Motor neuron (in vitro differentiated cells): ENCODE measurements at regions not wholly inside any gene's neighbourhood (a gene's known extent, or its start where the extent isn't known, plus 50 kb on each side); places are given as distances from the start of the nearest gene placed in this dataset.
"Not testable (repeated sequence)": the region's sequence is repeated elsewhere in the genome, so short reads cannot be mapped to it uniquely, and the experiment has no call there.

Experiments used
- ATAC-seq, 8 experiments: fragments of 200-7000 bp; cut with Tn5 transposase; replicated peaks in 6 of 8; 2 replicates each; pipeline ENCODE4 v1.8.0; 2021; ENCODE audit warnings: mild to moderate bottlenecking in 8 of 8, moderate library complexity in 8 of 8
- H3K27ac ChIP-seq, 2 donors: fragments of 250-450 bp; sonication (Bioruptor Pico); 2 replicates each; pipeline ENCODE4 v1.9.0; 2021; ENCODE audit warnings: antibody characterized with exemption in 2 of 2, mild to moderate bottlenecking in 2 of 2, moderate library complexity in 1 of 2
- H3K4me1 ChIP-seq, 2 donors: fragments of 250-450 bp; sonication (Bioruptor Pico); replicated peaks in 1 of 2; 2 replicates each; pipeline ENCODE4 v1.6.1; 2021; ENCODE audit warnings: antibody characterized with exemption in 2 of 2, mild to moderate bottlenecking in 2 of 2, moderate library complexity in 1 of 2
- H3K4me3 ChIP-seq, 5 donors: fragments of 250-450 bp; sonication (Bioruptor Pico); 2 replicates each; pipeline ENCODE4 v1.9.0; 2021; ENCODE audit warnings: antibody characterized with exemption in 5 of 5, mild to moderate bottlenecking in 5 of 5, moderate library complexity in 4 of 5
- WGBS, 10 experiments: fragments of 450-650 bp; shearing (Covaris generic); methylation state at CpG; one replicate each; pipeline ENCODE4 v1.0.0; 2022; 5-methylcytosine and 5-hydroxymethylcytosine counted together
- in situ Hi-C, 9 experiments: fragments of 400-800 bp; cut with MboI; loops; one replicate each; pipeline ENCODE4 v1.15.0; 2021; ENCODE audit warnings: low sequenced_read_pairs in 9 of 9, low pct_unique_long_range_greater_than_20kb in 2 of 9; ENCODE audit not compliant: unreplicated experiment in 9 of 9

DNA sequence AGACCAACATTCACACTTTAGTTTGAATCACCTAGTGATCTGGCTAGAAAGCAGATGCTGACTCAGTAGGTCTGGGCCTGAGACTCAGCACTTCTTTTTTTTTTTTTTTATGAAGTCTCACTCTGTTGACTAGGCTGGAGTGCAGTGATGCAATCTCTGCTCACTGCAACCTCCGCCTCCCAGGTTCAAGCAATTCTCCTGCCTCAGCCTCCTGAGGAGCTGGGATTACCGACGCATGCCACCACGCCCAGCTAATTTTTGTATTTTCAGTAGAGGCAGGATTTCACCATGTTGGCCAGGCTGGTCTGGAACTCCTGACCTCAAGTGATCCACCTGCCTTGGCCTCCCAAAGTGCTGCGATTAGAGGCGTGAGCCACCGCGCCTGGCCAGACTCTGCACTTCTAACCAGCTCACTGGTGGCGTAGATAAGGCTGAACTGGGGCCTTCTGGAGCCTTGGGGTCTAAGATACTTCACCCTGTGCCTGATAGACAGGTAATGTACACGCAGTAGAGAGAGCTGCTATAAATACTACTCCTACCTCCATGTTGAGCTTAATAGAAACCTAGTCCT, 78.3 kb upstream of the FHL2 start:
- H3K4me3 ChIP-seq, H3K4me1 ChIP-seq, H3K27ac ChIP-seq, ATAC-seq, in situ Hi-C loops: not testable (repeated sequence)
- 83 to 100% (median 94%) methylated on average over 1 to 10 of the region's 10 CpGs; no CpG with 5 or more reads in 2 of the 10 experiments for WGBS, 10 experiments

DNA sequence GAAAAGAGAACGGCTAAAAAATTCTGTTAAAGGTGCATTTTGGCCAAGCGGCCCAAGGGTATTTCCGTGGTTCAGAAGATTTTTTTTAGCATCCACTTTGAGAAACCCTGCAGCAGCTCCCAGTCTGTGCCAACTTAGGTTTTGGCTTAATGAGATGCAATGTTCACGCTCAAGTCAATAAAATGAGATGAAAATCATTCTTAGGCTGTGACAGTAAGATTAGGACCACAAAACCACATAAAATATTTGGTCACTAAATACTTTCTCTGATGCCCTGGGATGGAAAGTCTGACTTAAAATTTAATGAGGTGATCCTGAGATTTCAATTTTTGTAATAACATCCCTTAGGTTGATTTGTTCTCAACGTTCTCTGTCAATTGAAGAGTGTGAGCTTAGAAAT, 74.2 kb upstream of the FHL2 start:
- WGBS, 10 experiments = 62 to 100% (median 89%) methylated on average over 2 to 5 of the region's 5 CpGs; no CpG with 5 or more reads in 1 of the 10 experiments
- Histone ChIP-seq H3K4me3 (no peak overlapping the region), H3K27ac (no peak overlapping the region), H3K4me1 (no peaks in the 10 kb centered on the region)
- in situ Hi-C loops = no loop called here
- ATAC-seq = no peak

GRCh38 chr2:105470979-105471378, 72.1 kb upstream of the FHL2 start:
- WGBS, 10 experiments = 42 to 88% (median 75%) methylated on average over 1 to 5 of the region's 5 CpGs; no CpG with 5 or more reads in 2 of the 10 experiments
- in situ Hi-C loops = no loop called here
- no peak for ATAC-seq
- Histone ChIP-seq H3K4me1 (no peaks in the 10 kb centered on the region), H3K4me3 (no peak overlapping the region), H3K27ac (no peak overlapping the region)

GRCh38 chr2:105469781-105470180, 70.9 kb upstream of the FHL2 start:
- ATAC-seq = no peak

GRCh38 chr2:105468582-105469042, 69.8 kb upstream of the FHL2 start:
- in situ Hi-C loops = no loop called here
- H3K4me3 ChIP-seq = no peak overlapping the region
- H3K4me1 ChIP-seq = no peaks in the 10 kb centered on the region
- no peak overlapping the region for H3K27ac ChIP-seq
- ATAC-seq = peak in 1 of 8 experiments; percentile 25
- 30 to 100% (median 69%) methylated on average over 1 to 6 of the region's 8 CpGs for WGBS, 10 experiments

More at GRCh38 chr2:105469781-105470180, 70.9 kb upstream of the FHL2 start:
- in situ Hi-C loops = no loop called here
- no peak overlapping the region for H3K4me3 ChIP-seq
- 87 to 100% (median 98%) methylated on average over 1 to 7 of the region's 8 CpGs; no CpG with 5 or more reads in 4 of the 10 experiments for WGBS, 10 experiments
- H3K4me1 ChIP-seq = no peaks in the 10 kb centered on the region
- H3K27ac ChIP-seq = no peak overlapping the region

DNA sequence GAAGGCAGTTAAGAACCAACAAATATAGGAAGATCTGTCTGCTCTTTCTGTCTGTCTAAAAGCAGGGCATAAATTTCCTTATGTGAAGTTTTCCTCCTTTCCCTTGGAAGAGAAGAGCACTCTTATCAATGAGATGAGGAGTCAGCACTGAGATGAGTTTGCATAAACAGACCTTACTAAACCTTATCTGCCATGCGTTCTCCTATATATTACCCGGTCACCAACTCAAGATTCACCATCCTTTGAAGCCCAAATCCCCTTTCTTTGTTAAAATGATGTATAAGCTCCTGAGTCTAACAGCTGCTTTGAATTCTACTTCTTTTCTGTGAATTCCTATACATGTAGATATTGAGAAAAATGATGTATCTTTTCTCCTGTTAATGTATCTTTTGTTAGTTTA, 65.5 kb upstream of the FHL2 start:
- no peak for ATAC-seq
- Histone ChIP-seq H3K4me1 (no peaks in the 10 kb centered on the region), H3K4me3 (no peak overlapping the region), H3K27ac (no peak overlapping the region)
- WGBS, 10 experiments = 0 to 100% (median 89%) methylated on average over 1 to 2 of the region's 2 CpGs; no CpG with 5 or more reads in 1 of the 10 experiments
- in situ Hi-C loops = no loop called here

GRCh38 chr2:105460048-105460732, 61.3 kb upstream of the FHL2 start:
- in situ Hi-C loops = no loop called here
- no peak for ATAC-seq
- H3K27ac ChIP-seq = no peak overlapping the region

DNA sequence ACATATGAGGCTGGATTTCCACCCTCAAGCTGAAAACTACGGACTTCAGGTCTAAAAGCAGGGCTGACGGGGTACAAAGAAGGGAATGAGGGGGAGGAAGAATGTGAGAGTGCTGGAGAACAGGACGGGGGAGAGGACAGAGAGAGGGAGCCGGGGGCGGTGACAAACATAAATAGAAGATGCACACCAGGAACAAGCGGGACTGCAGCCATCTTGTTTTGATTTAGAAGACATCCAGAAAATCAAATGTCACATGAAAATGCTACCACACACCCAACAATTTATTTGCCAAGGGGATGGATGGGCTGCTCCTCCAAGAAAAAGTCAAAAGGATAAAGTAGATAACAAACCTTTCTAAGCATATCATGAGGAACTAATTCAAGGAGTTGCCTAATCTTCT, 59.2 kb upstream of the FHL2 start:
- in situ Hi-C loops = no loop called here
- ATAC-seq = no peak
- peaks cover 6 to 18% of the 10 kb centered on the region in 2 donors for H3K4me1 ChIP-seq
- H3K4me3 ChIP-seq = no peak overlapping the region
- whole genome bisulfite sequencing, 10 experiments = 24 to 100% (median 78%) methylated on average over 1 to 5 of the region's 6 CpGs; no CpG with 5 or more reads in 3 of the 10 experiments
- no peak overlapping the region for H3K27ac ChIP-seq

More at GRCh38 chr2:105460048-105460732, 61.3 kb upstream of the FHL2 start:
- no peak overlapping the region for H3K4me3 ChIP-seq
- H3K4me1 ChIP-seq = peaks cover 6 to 12% of the 10 kb centered on the region in 2 donors
- WGBS, 10 experiments = 35 to 96% (median 76%) methylated on average over 1 to 6 of the region's 6 CpGs

DNA sequence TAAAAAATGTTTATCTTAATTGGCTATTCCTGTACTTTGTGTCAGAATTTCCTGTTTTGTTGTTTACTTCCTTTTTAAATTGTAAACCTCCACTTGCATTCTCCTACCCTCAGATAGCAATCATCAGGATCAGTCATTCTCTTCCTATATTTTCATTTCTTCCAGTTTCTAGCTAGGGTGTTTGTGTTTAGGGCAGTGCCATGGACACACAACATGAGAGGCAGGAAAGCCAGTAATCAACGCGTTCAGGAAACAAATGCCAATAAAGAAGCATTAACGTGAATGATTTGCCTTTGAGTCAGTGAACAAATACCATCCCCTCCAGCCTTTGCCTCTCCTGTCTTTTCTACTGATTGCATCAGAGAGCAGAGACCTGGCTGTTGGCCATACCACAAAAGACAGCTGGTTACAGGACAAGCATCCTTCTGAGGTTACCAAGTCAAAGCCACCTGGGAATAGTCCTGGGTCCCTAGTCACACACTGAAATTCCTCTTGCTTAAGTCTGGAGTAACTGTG, 56.7 kb upstream of the FHL2 start:
- peaks cover 6 to 18% of the 10 kb centered on the region in 2 donors for H3K4me1 ChIP-seq
- in situ Hi-C loops = no loop called here
- H3K27ac ChIP-seq = peak overlapping the region in 1 of 2 donors; percentile 61
- 0 to 96% (median 20%) methylated on average over 1 to 3 of the region's 3 CpGs; no CpG with 5 or more reads in 1 of the 10 experiments for WGBS, 10 experiments
- H3K4me3 ChIP-seq = no peak overlapping the region
- peak; percentile 35 to 86 (median 78) for ATAC-seq

DNA sequence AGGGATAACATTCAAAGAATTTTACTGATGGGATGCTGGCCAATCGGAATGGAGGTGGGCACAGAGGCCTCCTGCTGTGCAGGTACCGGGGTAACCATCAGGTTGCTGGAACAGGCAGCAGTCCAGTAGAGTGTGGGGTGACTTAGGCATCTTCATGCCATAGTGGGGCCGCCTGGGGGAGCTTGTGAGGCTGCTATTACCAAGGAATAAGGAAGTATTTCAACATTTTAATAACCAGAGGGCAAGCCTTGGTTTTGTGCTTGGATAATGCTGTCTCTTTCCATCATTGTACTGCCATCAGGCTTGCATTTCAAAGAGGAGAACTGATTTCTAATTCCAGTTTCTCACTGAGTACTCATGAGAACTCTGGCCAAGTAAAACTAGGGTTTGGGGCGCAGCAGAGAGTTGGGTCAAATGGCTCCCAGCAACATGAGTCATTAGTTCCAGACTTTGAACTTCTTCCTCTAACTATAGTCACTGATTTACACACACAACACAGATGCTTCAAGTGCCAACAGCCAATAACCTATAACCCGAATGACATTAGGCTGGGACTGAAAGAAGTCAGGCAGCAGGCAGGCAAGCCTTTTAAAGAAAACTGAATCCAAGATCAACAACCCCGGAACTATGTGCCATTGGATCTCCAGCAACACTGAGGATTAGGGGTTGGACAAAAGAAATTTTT, 56.1 kb upstream of the FHL2 start:
- peak in 3 of 8 experiments; percentile 77 to 80 (median 79) for ATAC-seq
- peaks cover 6 to 18% of the 10 kb centered on the region in 2 donors for H3K4me1 ChIP-seq
- WGBS, 10 experiments = 20 to 79% (median 54%) methylated on average over 2 to 6 of the region's 6 CpGs; no CpG with 5 or more reads in 2 of the 10 experiments
- no peak overlapping the region for H3K27ac ChIP-seq
- in situ Hi-C loops = no loop called here
- H3K4me3 ChIP-seq = no peak overlapping the region

DNA sequence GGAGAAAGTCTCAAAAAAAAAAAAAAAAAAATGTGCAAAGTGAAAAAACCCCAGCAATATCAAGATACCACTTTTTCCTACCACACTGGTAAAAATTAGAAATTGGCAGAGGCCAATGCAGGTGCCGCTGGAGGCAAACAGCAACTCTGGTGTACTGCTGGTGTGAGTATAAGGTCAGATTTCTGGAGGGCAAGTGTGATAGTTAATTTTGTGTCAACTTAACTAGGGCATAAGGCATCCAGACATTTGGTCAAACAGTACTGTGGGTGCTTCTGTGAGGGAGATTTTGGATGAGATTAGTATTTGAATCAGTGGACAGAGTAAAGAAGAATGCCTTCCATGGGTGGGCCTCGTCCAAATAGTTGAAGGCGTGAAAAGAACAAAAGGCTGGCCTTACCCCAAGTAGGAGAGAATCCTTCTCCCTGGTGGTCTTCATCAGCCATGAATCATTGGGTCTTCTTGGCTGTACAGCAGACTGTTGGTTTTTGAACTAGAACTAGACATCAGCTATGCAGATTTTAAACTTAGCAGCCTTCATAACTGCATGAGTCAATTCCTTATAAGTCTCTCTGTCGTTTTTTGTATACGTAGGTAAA, 52.8 kb upstream of the FHL2 start:
- in situ Hi-C loops = no loop called here
- ATAC-seq = no peak
- peaks cover 6 to 18% of the 10 kb centered on the region in 2 donors for H3K4me1 ChIP-seq
- WGBS, 10 experiments = 7 to 100% (median 80%) methylated on average over 2 to 5 of the region's 5 CpGs; no CpG with 5 or more reads in 1 of the 10 experiments
- H3K27ac ChIP-seq = no peak overlapping the region
- H3K4me3 ChIP-seq = no peak overlapping the region

DNA sequence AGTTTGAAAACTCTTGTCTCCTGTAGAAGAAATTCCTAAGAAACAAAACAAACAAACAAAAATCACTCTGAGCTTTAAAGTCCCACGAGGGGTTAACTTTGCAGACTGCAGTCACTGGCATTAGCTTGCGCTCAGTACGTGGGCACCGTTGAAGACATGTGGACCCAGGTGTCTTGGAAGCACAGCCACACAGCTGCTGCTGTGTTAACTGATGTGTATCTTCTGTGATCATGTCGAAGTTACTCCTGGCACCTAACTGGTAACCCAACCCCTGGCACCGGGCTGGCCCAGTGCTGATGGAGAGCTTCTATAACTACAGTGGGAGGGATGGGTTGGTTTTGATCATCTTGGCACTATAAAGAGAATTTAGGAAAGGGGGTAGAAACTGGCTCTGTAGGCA, 51.6 kb upstream of the FHL2 start:
- 0 to 83% (median 29%) methylated on average over 1 to 5 of the region's 6 CpGs; no CpG with 5 or more reads in 5 of the 10 experiments for WGBS, 10 experiments
- H3K4me1 ChIP-seq = peaks cover under 1 to 9% of the 10 kb centered on the region in 2 donors
- no peak overlapping the region for H3K4me3 ChIP-seq
- H3K27ac ChIP-seq = no peak overlapping the region
- in situ Hi-C loops = no loop called here
- ATAC-seq = no peak
